SU-DHL-6 (cell line): ENCODE measurements at regions not wholly inside any gene's neighbourhood (a gene's known extent, or its start where the extent isn't known, plus 50 kb on each side); places are given as distances from the start of the nearest gene placed in this dataset.

Experiments
- EZH2phosphoT487 ChIP-seq: fragments of 200-600 bp; sonication (generic), shearing (Covaris generic); conservative IDR thresholded peaks from 2 replicates; pipeline ENCODE4 v1.6.1; 2018; ENCODE audit warnings: mild to moderate bottlenecking, antibody characterized with exemption, low read length, moderate library complexity, mixed read lengths
- TF ChIP-seq, protein P1 (sequence below): fragments of 200-600 bp; sonication (generic); IDR thresholded peaks from one replicate; pipeline ENCODE4 v1.5.1; 2017; ENCODE audit warnings: antibody characterized with exemption, mild to moderate bottlenecking, low read length, moderate library complexity; ENCODE audit not compliant: insufficient read depth, poor library complexity, severe bottlenecking

DNA sequence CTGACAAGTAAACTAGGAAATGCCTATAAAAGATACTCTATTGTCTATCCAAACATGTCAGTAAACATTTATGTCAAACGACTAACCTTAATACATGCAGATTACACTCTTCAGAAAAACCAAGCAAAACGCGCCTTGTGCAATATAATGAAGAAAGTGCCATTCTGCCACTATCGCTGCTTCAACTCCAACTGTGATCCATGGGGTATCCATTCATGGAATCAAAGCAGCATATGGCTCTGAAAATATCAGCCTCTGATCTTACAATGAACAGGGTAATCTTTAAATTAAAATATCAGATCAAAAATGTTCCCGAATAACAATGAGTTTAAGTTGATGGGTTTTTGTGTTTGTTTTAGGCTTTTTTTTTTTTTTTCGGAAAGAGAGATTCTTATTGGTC, 105.5 kb upstream of the SETMAR start:
- TF ChIP-seq, protein P1, sequence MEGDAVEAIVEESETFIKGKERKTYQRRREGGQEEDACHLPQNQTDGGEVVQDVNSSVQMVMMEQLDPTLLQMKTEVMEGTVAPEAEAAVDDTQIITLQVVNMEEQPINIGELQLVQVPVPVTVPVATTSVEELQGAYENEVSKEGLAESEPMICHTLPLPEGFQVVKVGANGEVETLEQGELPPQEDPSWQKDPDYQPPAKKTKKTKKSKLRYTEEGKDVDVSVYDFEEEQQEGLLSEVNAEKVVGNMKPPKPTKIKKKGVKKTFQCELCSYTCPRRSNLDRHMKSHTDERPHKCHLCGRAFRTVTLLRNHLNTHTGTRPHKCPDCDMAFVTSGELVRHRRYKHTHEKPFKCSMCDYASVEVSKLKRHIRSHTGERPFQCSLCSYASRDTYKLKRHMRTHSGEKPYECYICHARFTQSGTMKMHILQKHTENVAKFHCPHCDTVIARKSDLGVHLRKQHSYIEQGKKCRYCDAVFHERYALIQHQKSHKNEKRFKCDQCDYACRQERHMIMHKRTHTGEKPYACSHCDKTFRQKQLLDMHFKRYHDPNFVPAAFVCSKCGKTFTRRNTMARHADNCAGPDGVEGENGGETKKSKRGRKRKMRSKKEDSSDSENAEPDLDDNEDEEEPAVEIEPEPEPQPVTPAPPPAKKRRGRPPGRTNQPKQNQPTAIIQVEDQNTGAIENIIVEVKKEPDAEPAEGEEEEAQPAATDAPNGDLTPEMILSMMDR = no peak
- no peak for TF ChIP-seq EZH2phosphoT487
